Activated CD8-positive, alpha-beta memory T cell treated with anti-CD3 and anti-CD28 coated beads for 48 hours (primary cell): ENCODE measurements at regions not wholly inside any gene's neighbourhood (a gene's known extent, or its start where the extent isn't known, plus 50 kb on each side); places are given as distances from the start of the nearest gene placed in this dataset.

Source experiments
- DNase-seq, 3 experiments: peaks; one replicate each; pipeline ENCODE4 v3.0.0-alpha.2; 2020; ENCODE audit warnings: low read depth in 2 of 3, low spot score in 2 of 3

- DNase-seq = no peak
These were observed 116.5 kb upstream of the IRF2BP2 start for GRCh38 chr1:234726359-234726943.

GRCh38 chr1:234725177-234726132, 115.5 kb upstream of the IRF2BP2 start:
- DNase-seq = no peak

- DNase-seq = no peak
These were observed 114.7 kb upstream of the IRF2BP2 start for GRCh38 chr1:234724516-234725176.

GRCh38 chr1:234722904-234723720, 113.1 kb upstream of the IRF2BP2 start:
- DNase-seq = peak in 1 of 3 experiments; percentile 48

DNA sequence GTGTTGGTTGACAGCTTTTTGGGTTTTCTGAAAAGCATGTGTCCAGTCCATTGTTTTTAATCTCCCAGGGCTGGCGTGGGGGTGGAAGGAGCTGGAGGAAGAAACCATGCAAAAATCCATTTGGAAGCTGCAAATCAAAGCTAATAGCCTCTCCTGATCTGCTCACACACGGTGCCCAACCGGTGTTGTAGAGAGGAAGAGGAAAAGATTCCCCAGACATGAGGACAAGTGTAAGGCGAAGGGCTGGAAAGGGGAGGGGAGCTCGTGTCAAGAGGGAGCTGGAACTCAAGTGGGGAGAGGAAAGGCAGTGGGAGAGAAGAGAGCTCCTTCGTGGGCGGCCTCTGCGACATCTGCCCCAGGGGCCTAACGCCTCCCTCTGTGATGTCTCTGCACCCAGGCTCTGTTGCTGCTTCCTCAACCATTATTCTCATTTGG, 112.3 kb upstream of the IRF2BP2 start:
- DNase-seq = no peak

DNA sequence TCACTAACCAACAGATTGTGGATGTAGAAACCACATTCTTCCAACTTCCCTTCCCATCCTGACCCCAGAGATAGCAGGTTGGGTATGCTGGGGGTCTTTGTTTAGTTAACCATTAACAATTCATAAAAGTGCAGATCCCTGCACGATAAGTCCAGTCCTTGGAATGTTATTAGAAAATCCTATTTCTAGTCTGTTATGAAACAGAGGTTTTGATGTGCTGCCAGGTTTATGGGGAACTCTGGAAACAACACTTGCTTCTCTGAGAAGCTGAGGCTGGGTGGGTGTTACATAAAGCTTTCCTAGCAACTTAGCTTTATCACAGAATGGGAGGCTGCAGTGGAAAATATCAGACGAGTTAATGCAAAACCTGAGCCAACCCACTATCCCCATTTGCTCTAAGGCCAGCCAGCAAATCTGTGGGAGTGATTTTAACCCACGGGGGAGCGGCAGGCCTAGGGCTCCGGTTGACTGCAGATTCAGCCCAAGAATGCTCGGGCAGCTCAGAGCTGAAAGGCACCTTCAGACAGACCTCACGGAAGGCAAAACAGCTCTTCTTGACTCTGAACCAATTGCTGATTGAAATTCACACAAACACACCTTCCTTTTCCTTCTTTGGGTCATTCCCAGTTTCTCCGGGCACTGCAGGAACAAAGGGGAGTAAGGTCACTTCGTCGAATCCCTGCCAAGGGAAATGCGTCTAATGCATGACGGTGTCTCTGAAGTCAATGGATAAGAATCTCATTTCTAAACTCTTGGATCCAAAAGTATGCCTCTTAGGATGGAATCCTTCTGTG, 111.7 kb upstream of the IRF2BP2 start:
- no peak for DNase-seq

GRCh38 chr1:234720709-234721441, 110.9 kb upstream of the IRF2BP2 start:
- no peak for DNase-seq

GRCh38 chr1:234719454-234720251, 109.7 kb upstream of the IRF2BP2 start:
- no peak for DNase-seq

DNA sequence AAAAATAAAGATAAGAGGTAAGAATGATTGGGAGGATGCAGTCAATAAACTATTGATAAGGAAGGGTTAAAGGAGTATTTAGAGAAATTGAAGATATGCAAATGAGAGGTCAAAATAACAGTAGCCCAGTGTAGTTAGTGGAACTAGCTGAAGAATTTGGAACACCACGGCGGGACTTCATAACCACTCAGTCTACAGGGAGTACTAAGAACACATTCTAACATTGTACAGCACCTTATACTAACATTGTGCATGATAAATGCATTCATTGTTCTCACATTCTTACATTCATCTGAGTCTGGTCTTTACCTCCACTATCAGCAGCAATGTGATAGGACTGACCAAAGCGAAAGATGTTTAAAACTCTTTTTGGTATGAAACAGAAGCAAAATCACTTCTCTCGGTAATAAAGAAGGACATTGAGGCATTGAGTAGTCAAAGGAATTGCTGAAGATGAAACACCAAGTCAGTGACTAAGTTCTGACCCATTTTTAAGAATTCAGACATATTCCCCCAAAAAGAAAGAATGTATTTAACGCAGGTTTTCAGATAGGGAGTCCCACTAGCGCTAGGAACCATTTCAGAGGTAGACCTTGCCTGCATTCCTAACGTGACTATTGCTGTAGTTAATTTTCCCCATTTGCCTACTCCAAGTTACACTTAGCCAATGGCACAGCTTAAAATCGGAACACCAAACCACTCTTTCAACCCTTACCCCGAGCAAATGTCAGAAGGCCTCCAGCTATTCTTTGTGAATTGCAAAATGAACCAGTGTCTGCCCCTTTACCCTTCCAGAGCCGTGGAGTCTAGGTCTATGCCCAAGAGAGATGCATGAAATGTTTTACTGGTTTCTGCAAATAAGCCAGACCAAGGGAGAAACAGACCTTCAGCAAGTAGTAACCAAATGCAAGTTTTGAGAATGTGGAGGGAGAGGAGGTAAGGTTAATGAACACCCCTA, 108.8 kb upstream of the IRF2BP2 start:
- no peak for DNase-seq

- no peak for DNase-seq
These were observed 107.0 kb upstream of the IRF2BP2 start for GRCh38 chr1:234716908-234717375.

- DNase-seq = no peak
These were observed 105.5 kb upstream of the IRF2BP2 start for GRCh38 chr1:234715252-234716014.

GRCh38 chr1:234713859-234714258, 103.9 kb upstream of the IRF2BP2 start:
- DNase-seq = no peak

GRCh38 chr1:234713440-234713839, 103.5 kb upstream of the IRF2BP2 start:
- no peak for DNase-seq

DNA sequence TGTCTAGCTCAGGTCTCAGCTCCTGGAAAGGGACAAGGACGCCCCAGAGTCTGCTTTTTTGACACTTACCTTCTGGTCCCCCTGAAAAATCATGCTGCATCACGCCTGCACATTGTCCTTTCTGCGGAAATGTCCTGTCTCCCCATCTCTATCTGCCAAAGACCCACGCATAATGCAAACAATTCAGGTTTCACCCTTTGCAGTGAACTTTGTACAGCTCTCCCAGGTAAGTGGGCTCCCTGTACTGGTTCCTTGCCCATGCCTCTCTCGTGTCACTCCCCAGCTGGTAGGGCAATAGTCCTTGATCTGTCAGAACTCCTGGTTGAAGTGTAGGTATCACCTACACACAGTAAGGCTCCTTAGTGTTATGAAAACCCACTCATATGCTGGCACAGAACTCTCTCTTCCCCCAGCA, 102.9 kb upstream of the IRF2BP2 start:
- DNase-seq = no peak

- DNase-seq = no peak
These were observed 101.2 kb upstream of the IRF2BP2 start for GRCh38 chr1:234710936-234711724.

GRCh38 chr1:234710381-234710780, 100.4 kb upstream of the IRF2BP2 start:
- no peak for DNase-seq
